OCI-LY7 (cell line): ENCODE measurements at regions not wholly inside any gene's neighbourhood (a gene's known extent, or its start where the extent isn't known, plus 50 kb on each side); places are given as distances from the start of the nearest gene placed in this dataset.

ENCODE experiments used
- BruUV-seq: library from RNA; stranded (reverse); fragments of 400-500 nt; replicated peaks from 2 replicates; lab custom pipeline; 2021; lab: Mats Ljungman, UMichigan
- CTCF ChIA-PET: fragments of 300-600 bp; sonication (Branson Sonifier 250); formaldehyde crosslinking; loops from one replicate; lab custom pipeline; 2022; ENCODE audit warnings: antibody characterized with exemption; ENCODE audit not compliant: unreplicated experiment; lab: Charles Lee
- POLR2A ChIA-PET: fragments of 300-600 bp; sonication (Branson Sonifier 250); formaldehyde crosslinking; loops from one replicate; lab custom pipeline; 2022; ENCODE audit warnings: antibody characterized with exemption; lab: Charles Lee
- DNase-seq: peaks from one replicate; pipeline ENCODE4 v3.0.0-alpha.2; 2015; ENCODE audit warnings: low spot score
- H2AFZ ChIP-seq: fragments of 200-600 bp; sonication (generic), shearing (Covaris generic); 2 replicates; pipeline ENCODE4 v1.6.1; 2014; ENCODE audit warnings: mild to moderate bottlenecking, antibody characterized with exemption, low read length, moderate library complexity
- H3K27ac ChIP-seq: fragments of 200-600 bp; sonication (generic); 2 replicates; pipeline ENCODE4 v1.5.1; 2014; ENCODE audit warnings: mixed run types, low read depth, mild to moderate bottlenecking, moderate library complexity, low read length, inconsistent platforms; ENCODE audit not compliant: poor library complexity, severe bottlenecking
- H3K36me3 ChIP-seq: fragments of 200-600 bp; sonication (generic); 2 replicates; pipeline ENCODE4 v1.6.1; 2014; ENCODE audit warnings: mild to moderate bottlenecking, antibody characterized with exemption, low read length, moderate library complexity, mixed read lengths; ENCODE audit not compliant: insufficient read depth
- H3K4me1 ChIP-seq: fragments of 200-600 bp; sonication (generic); 2 replicates; pipeline ENCODE4 v1.5.1; 2014; ENCODE audit warnings: mild to moderate bottlenecking, low read length; ENCODE audit not compliant: insufficient read depth, poor library complexity, severe bottlenecking
- H3K4me2 ChIP-seq: fragments of 200-600 bp; sonication (generic); 2 replicates; pipeline ENCODE4 v1.6.1; 2014; ENCODE audit warnings: mild to moderate bottlenecking, low read length
- H3K4me3 ChIP-seq: fragments of 200-600 bp; sonication (generic); 2 replicates; pipeline ENCODE4 v1.5.1; 2014; ENCODE audit warnings: mild to moderate bottlenecking, low read depth, low read length; ENCODE audit not compliant: poor library complexity, severe bottlenecking
- H3K79me2 ChIP-seq: fragments of 200-600 bp; sonication (generic); 2 replicates; pipeline ENCODE4 v1.6.1; 2016; ENCODE audit warnings: low read depth, mild to moderate bottlenecking, low read length, moderate library complexity, mixed read lengths; ENCODE audit not compliant: insufficient read depth
- H3K9me2 ChIP-seq: fragments of 200-600 bp; sonication (generic); 2 replicates; pipeline ENCODE4 v1.6.1; 2016; ENCODE audit warnings: mild to moderate bottlenecking, low read length, mixed read lengths; ENCODE audit not compliant: insufficient read depth
- H3K9me3 ChIP-seq: fragments of 200-600 bp; sonication (generic); 2 replicates; pipeline ENCODE4 v1.6.1; 2014; ENCODE audit warnings: mild to moderate bottlenecking, mixed run types, low read length, mixed read lengths
- H4K20me1 ChIP-seq: fragments of 200-600 bp; sonication (generic); 2 replicates; pipeline ENCODE4 v1.6.1; 2014; ENCODE audit warnings: mild to moderate bottlenecking, antibody characterized with exemption, low read length, moderate library complexity, mixed read lengths; ENCODE audit not compliant: insufficient read depth
- EZH2phosphoT487 ChIP-seq: fragments of 200-600 bp; sonication (generic); IDR thresholded peaks from 2 replicates; pipeline ENCODE4 v1.6.1; 2018; ENCODE audit warnings: low read depth, borderline replicate concordance, mild to moderate bottlenecking, mixed run types, antibody characterized with exemption, low read length, moderate library complexity, mixed read lengths
- intact Hi-C: fragments of 100-400 bp; cut with micrococcal nuclease; formaldehyde crosslinking; loops from one replicate; pipeline ENCODE4 v1.10.0; 2022; ENCODE audit not compliant: unreplicated experiment
- TF ChIP-seq, protein P1 (sequence below): fragments of 200-600 bp; sonication (generic); conservative IDR thresholded peaks from 2 replicates; pipeline ENCODE4 v1.5.1; 2014; ENCODE audit warnings: mild to moderate bottlenecking, antibody characterized with exemption, low read length, moderate library complexity, mixed read lengths

GRCh38 chr1:100616121-100616621 lies 78.2 kb downstream of the GPR88 start:
- no peaks in the 10 kb centered on the region for H3K36me3 ChIP-seq
- ChIA-PET CTCF (no interaction called here), POLR2A (interaction anchor here (0.5 kb wide), 1 partner anchor 41 kb away, joined by 3 read pairs; no protein-coding TSS in a partner anchor)
- TF ChIP-seq EZH2phosphoT487 = no peak
- TF ChIP-seq, protein P1, sequence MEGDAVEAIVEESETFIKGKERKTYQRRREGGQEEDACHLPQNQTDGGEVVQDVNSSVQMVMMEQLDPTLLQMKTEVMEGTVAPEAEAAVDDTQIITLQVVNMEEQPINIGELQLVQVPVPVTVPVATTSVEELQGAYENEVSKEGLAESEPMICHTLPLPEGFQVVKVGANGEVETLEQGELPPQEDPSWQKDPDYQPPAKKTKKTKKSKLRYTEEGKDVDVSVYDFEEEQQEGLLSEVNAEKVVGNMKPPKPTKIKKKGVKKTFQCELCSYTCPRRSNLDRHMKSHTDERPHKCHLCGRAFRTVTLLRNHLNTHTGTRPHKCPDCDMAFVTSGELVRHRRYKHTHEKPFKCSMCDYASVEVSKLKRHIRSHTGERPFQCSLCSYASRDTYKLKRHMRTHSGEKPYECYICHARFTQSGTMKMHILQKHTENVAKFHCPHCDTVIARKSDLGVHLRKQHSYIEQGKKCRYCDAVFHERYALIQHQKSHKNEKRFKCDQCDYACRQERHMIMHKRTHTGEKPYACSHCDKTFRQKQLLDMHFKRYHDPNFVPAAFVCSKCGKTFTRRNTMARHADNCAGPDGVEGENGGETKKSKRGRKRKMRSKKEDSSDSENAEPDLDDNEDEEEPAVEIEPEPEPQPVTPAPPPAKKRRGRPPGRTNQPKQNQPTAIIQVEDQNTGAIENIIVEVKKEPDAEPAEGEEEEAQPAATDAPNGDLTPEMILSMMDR = no peak
- no peaks in the 10 kb centered on the region for H4K20me1 ChIP-seq
- H3K9me3 ChIP-seq = no peaks in the 10 kb centered on the region
- intact Hi-C loops = no loop called here
- DNase-seq = no peak
- H3K27ac ChIP-seq = no peak overlapping the region
- H3K4me3 ChIP-seq = no peak overlapping the region
- H3K4me2 ChIP-seq = no peak overlapping the region
- H3K79me2 ChIP-seq = no peaks in the 10 kb centered on the region
- no peaks in the 10 kb centered on the region for H3K9me2 ChIP-seq
- H3K4me1 ChIP-seq = no peaks in the 10 kb centered on the region
- no TSS peak for BruUV-seq
- H2AFZ ChIP-seq = no peak overlapping the region

- no TSS peak for BruUV-seq
- H3K4me1 ChIP-seq = no peaks in the 10 kb centered on the region
- DNase-seq = no peak
- no peaks in the 10 kb centered on the region for H3K9me2 ChIP-seq
- no peaks in the 10 kb centered on the region for H3K36me3 ChIP-seq
- H3K27ac ChIP-seq = no peak overlapping the region
- H3K9me3 ChIP-seq = no peaks in the 10 kb centered on the region
- no peaks in the 10 kb centered on the region for H4K20me1 ChIP-seq
- no peak overlapping the region for H3K4me3 ChIP-seq
- intact Hi-C loops = no loop called here
- H3K4me2 ChIP-seq = no peak overlapping the region
- CTCF ChIA-PET = no interaction called here
- POLR2A ChIA-PET = interaction anchor here (1.1 kb wide), 1 partner anchor 9 kb away, joined by 3 read pairs; no protein-coding TSS in a partner anchor
- H3K79me2 ChIP-seq = no peaks in the 10 kb centered on the region
- no peak overlapping the region for H2AFZ ChIP-seq
- TF ChIP-seq, protein P1 = no peak
- TF ChIP-seq EZH2phosphoT487 = no peak
These were observed 84.1 kb downstream of the GPR88 start for GRCh38 chr1:100622037-100622436.

DNA sequence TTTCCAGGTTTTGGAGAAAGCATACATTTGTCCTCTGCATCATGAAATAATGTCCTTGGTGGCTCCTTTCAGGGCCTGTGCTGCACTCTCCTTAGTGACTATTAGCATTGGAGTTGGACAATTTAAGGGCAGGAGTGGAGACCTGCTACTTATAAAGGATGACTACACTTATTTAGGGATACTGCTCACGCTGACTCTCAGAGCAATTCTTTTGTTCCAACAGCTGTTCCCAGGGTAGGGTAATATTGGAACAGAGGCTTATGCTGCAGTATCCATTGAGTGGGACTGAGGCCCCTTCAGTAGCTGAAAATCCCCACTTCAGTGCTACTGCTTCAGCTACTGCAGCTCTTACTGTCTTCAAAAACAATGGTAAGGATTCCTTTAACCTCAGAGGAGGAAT lies 84.6 kb downstream of the GPR88 start:
- Histone ChIP-seq H3K4me3 (no peak overlapping the region), H3K79me2 (no peaks in the 10 kb centered on the region), H3K9me2 (no peaks in the 10 kb centered on the region), H3K4me2 (no peak overlapping the region), H3K27ac (no peak overlapping the region), H2AFZ (no peak overlapping the region), H3K9me3 (no peaks in the 10 kb centered on the region), H3K4me1 (no peaks in the 10 kb centered on the region), H4K20me1 (no peaks in the 10 kb centered on the region), H3K36me3 (no peaks in the 10 kb centered on the region)
- no peak for TF ChIP-seq EZH2phosphoT487
- TF ChIP-seq, protein P1 = no peak
- no peak for DNase-seq
- BruUV-seq = no TSS peak
- intact Hi-C loops = no loop called here
- CTCF ChIA-PET = no interaction called here
- POLR2A ChIA-PET = no interaction called here
